SK-N-SH treated with all-trans-retinoic acid at 6 μM for 48 hours (cell line): ENCODE measurements at regions not wholly inside any gene's neighbourhood (a gene's known extent, or its start where the extent isn't known, plus 50 kb on each side); places are given as distances from the start of the nearest gene placed in this dataset.

Experiments used
- CREB5 ChIP-seq: fragments of 250-450 bp; sonication (Bioruptor Pico); IDR thresholded peaks from 2 replicates; pipeline ENCODE4 v1.5.1; 2020; ENCODE audit warnings: low read depth, mild to moderate bottlenecking, moderate library complexity
- CSRNP3 ChIP-seq: fragments of 250-450 bp; sonication (Bioruptor Pico); IDR thresholded peaks from 2 replicates; pipeline ENCODE4 v1.5.1; 2021; ENCODE audit warnings: mild to moderate bottlenecking, moderate library complexity
- PATZ1 ChIP-seq: fragments of 250-450 bp; sonication (Bioruptor Pico); IDR thresholded peaks from 2 replicates; pipeline ENCODE4 v1.8.0; 2020; ENCODE audit warnings: mild to moderate bottlenecking, moderate library complexity, borderline replicate concordance
- PPARA ChIP-seq: fragments of 250-450 bp; sonication (Bioruptor Pico); IDR thresholded peaks from 2 replicates; pipeline ENCODE4 v1.5.0; 2020; ENCODE audit warnings: mild to moderate bottlenecking, borderline replicate concordance
- TCF4 ChIP-seq: fragments of 250-450 bp; sonication (Bioruptor Pico); IDR thresholded peaks from 2 replicates; pipeline ENCODE4 v1.8.0; 2021; ENCODE audit warnings: mild to moderate bottlenecking, moderate library complexity, borderline replicate concordance
- TOX ChIP-seq: fragments of 250-450 bp; sonication (Bioruptor Pico); IDR thresholded peaks from 2 replicates; pipeline ENCODE4 v1.8.0; 2021; ENCODE audit warnings: mild to moderate bottlenecking, moderate library complexity, borderline replicate concordance
- ZC3H10 ChIP-seq: fragments of 250-450 bp; sonication (Bioruptor Pico); IDR thresholded peaks from 2 replicates; pipeline ENCODE4 v1.5.1; 2021; ENCODE audit warnings: mild to moderate bottlenecking, moderate library complexity
- ZNF565 ChIP-seq: fragments of 450-650 bp; formaldehyde crosslinking; conservative IDR thresholded peaks from 2 replicates; pipeline ENCODE4 v1.5.0; 2020; ENCODE audit warnings: low read depth, mild to moderate bottlenecking, moderate library complexity

- TF ChIP-seq ZC3H10 (CRISPR knock-in tag) (no peak), CREB5 (CRISPR knock-in tag) (peak; percentile 72), ZNF565 (CRISPR knock-in tag) (no peak), PATZ1 (CRISPR knock-in tag) (no peak), TCF4 (CRISPR knock-in tag) (no peak), PPARA (CRISPR knock-in tag) (no peak), CSRNP3 (CRISPR knock-in tag) (no peak), TOX (CRISPR knock-in tag) (no peak)
These were observed 53.0 kb upstream of the MAGI2 start for GRCh38 chr7:79506481-79506880.
